Ovary (tissue), 3 donors: ENCODE measurements at regions not wholly inside any gene's neighbourhood (a gene's known extent, or its start where the extent isn't known, plus 50 kb on each side); places are given as distances from the start of the nearest gene placed in this dataset.

Experiments
- CTCF ChIP-seq, 3 donors: fragments of 450-650 bp in 2 of 3; fragments of 200-600 bp in 1 of 3; IDR thresholded peaks; one replicate each; pipeline versions ENCODE4 v1.5.1 to v1.8.0; 2016 to 2022; ENCODE audit warnings: antibody characterized with exemption in 3 of 3, mild to moderate bottlenecking in 1 of 3
- POLR2A ChIP-seq: fragments of 450-650 bp; IDR thresholded peaks from one replicate; pipeline ENCODE4 v1.6.1; 2017; ENCODE audit warnings: antibody characterized with exemption, mild to moderate bottlenecking, moderate library complexity
- donor health status: DM: no; HTN: no; CAD: no.

- no peak for TF ChIP-seq CTCF (IDR thresholded peaks at IDR 0.05)
- no peak for TF ChIP-seq POLR2A
These were observed 88.5 kb upstream of the ZNF267 start for GRCh38 chr16:31785126-31785525.
